HT1080 (cell line): ENCODE measurements at regions not wholly inside any gene's neighbourhood (a gene's known extent, or its start where the extent isn't known, plus 50 kb on each side); places are given as distances from the start of the nearest gene placed in this dataset.

Source experiments
- DNase-seq: peaks from one replicate; pipeline ENCODE4 v3.0.0-alpha.2; 2015; ENCODE audit warnings: low read depth

GRCh38 chr5:145385276-145385675 is 449.9 kb downstream of the PRELID2 start:
- no peak for DNase-seq

GRCh38 chr5:145378226-145378625 is 456.9 kb downstream of the PRELID2 start:
- no peak for DNase-seq

- peak; percentile 37 for DNase-seq
Observed at GRCh38 chr5:145375521-145375920, 459.6 kb downstream of the PRELID2 start.

GRCh38 chr5:145365464-145365863 is 469.7 kb downstream of the PRELID2 start:
- DNase-seq: no peak

GRCh38 chr5:145362266-145362665 is 472.9 kb downstream of the PRELID2 start:
- DNase-seq: peak; percentile 87

- no peak for DNase-seq
Observed at GRCh38 chr5:145360936-145361335, 474.2 kb downstream of the PRELID2 start.

- DNase-seq: peak; percentile 82
Observed at GRCh38 chr5:145350513-145350912, 484.6 kb downstream of the PRELID2 start.

GRCh38 chr5:145347026-145347616 is 488.0 kb downstream of the PRELID2 start:
- DNase-seq: peak; percentile 61

GRCh38 chr5:145345511-145346287 is 489.4 kb downstream of the PRELID2 start:
- no peak for DNase-seq

GRCh38 chr5:145341842-145342241 is 493.3 kb downstream of the PRELID2 start:
- DNase-seq: peak; percentile 67

- peak; percentile 13 for DNase-seq
Observed at GRCh38 chr5:145340099-145340498, 495.0 kb downstream of the PRELID2 start.

GRCh38 chr5:145324767-145325479 is 510.2 kb downstream of the PRELID2 start:
- no peak for DNase-seq

GRCh38 chr5:145324101-145324500 is 511.0 kb downstream of the PRELID2 start:
- no peak for DNase-seq

GRCh38 chr5:145316282-145316681 is 518.9 kb downstream of the PRELID2 start:
- no peak for DNase-seq

- DNase-seq: no peak
Observed at GRCh38 chr5:145307866-145308382, 527.2 kb downstream of the PRELID2 start.

GRCh38 chr5:145295236-145295835 is 539.8 kb downstream of the PRELID2 start:
- DNase-seq: no peak

GRCh38 chr5:145294331-145294730 is 540.8 kb downstream of the PRELID2 start:
- no peak for DNase-seq

- no peak for DNase-seq
Observed at GRCh38 chr5:145293716-145294115, 541.4 kb downstream of the PRELID2 start.

- no peak for DNase-seq
Observed at GRCh38 chr5:145292278-145292677, 542.9 kb downstream of the PRELID2 start.

GRCh38 chr5:145283141-145283810 is 551.9 kb downstream of the PRELID2 start:
- no peak for DNase-seq

GRCh38 chr5:145280806-145281205 is 554.3 kb downstream of the PRELID2 start:
- DNase-seq: no peak
